Fibroblast of villous mesenchyme (primary cell): ENCODE measurements at regions not wholly inside any gene's neighbourhood (a gene's known extent, or its start where the extent isn't known, plus 50 kb on each side); places are given as distances from the start of the nearest gene placed in this dataset.

ENCODE experiments used
- DNase-seq: peaks from one replicate; pipeline ENCODE4 v3.0.0-alpha.2; 2010; ENCODE audit warnings: low read depth
- H3K4me3 ChIP-seq: 2 replicates; pipeline ENCODE4 v1.5.1; 2011; ENCODE audit warnings: low read depth, mild to moderate bottlenecking, low read length
- TF ChIP-seq, protein P1 (sequence below): IDR thresholded peaks from 2 replicates; pipeline ENCODE4 v1.5.1; 2012; ENCODE audit warnings: low read depth, mild to moderate bottlenecking, low read length; ENCODE audit not compliant: insufficient read depth

DNA sequence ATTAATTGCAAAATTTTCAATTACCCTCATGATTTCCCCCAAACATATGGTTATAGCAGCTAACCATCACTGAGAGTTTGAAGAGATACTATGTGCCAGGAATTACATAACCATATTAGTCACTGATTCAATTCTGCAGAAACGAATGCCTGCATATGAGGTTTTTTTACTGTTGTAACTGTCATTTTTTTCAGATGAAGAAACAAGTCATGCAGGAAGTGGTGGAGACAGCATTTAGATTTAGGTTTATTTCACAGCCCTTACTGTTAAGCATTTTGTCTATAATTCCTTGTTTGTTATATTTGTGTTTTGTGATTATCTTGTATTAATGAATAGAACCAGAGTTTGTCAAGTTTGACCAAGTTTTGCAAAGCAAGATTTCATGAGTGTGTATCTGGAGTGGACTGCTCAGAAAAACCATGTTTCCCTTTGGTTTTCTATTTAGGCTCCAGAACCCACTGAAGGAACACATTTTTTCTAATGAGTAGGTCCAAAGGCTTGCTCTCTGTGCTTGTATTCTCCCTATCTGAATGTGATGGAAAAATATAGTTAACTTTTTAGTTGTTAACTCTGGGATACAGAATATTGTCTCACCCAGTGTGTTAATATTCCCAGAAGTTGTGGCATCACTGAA is 308.5 kb upstream of the ADAMTS5 start:
- TF ChIP-seq, protein P1, sequence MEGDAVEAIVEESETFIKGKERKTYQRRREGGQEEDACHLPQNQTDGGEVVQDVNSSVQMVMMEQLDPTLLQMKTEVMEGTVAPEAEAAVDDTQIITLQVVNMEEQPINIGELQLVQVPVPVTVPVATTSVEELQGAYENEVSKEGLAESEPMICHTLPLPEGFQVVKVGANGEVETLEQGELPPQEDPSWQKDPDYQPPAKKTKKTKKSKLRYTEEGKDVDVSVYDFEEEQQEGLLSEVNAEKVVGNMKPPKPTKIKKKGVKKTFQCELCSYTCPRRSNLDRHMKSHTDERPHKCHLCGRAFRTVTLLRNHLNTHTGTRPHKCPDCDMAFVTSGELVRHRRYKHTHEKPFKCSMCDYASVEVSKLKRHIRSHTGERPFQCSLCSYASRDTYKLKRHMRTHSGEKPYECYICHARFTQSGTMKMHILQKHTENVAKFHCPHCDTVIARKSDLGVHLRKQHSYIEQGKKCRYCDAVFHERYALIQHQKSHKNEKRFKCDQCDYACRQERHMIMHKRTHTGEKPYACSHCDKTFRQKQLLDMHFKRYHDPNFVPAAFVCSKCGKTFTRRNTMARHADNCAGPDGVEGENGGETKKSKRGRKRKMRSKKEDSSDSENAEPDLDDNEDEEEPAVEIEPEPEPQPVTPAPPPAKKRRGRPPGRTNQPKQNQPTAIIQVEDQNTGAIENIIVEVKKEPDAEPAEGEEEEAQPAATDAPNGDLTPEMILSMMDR = no peak
- H3K4me3 ChIP-seq = no peak overlapping the region
- DNase-seq = peak; percentile 86

DNA sequence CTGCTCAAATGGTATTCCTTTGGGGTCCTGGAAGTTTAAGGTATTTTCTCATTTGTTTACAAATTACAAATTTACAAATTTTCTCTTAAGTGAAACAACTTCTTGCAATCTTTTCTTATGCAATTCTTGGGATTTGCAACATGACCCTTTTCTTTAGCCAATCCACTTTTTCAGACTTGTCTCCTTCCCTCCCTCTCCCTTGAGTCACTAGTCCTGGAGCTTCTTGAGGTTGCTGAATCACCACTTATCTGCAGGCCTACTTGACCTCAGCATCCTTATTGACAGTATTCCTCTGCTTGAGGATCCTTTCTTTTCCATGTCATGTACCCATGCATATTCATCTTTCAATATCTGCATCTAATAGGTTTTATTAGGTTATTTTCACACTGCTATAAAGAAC is 302.8 kb upstream of the ADAMTS5 start:
- no peak overlapping the region for H3K4me3 ChIP-seq
- peak; percentile 93 for DNase-seq
- TF ChIP-seq, protein P1 = no peak

- DNase-seq = peak; percentile 60
- no peak overlapping the region for H3K4me3 ChIP-seq
- TF ChIP-seq, protein P1 = no peak
Observed at GRCh38 chr21:27268290-27268689, 301.4 kb upstream of the ADAMTS5 start.

DNA sequence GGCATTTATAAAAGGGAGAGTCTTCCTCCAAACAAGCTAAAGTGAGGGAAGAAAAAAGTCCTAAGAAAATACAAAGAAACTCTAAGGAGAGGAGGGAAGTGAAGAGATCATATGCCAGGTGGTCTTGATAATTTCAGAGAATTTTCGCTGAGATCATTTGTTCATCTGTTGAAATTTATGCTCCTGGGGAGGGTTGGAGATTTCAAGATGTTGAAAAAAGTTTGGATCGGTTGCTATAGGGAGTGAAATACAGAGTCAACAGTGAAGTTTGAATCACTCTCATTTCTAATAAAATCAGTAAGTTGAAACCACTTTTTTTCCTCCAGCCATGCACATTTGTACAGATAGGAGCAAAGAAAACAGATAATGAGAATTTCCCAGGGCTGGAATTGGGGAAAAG is 299.1 kb upstream of the ADAMTS5 start:
- no peak for DNase-seq
- TF ChIP-seq, protein P1 = no peak
- H3K4me3 ChIP-seq = no peak overlapping the region

GRCh38 chr21:27265492-27265891 is 298.6 kb upstream of the ADAMTS5 start:
- TF ChIP-seq, protein P1 = no peak
- H3K4me3 ChIP-seq = no peak overlapping the region
- DNase-seq = no peak

DNA sequence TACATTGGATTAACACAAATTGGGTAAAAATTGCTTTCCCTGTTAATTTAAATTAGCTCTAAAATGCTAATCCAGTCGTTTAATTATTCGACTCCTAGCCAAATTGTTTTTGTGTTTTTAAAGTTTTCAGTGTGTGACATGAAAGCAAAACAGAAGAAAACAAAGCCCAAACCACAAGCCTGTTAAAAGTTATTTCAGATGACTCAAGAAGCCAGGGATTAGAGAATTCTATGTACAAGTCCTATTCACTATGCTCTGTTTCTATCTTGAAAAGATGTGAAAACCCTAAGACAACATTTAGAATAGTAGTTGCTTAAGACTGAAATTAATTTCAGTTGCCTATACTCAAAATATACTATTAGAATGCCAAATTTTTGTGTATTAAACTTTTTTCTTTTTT is 294.8 kb upstream of the ADAMTS5 start:
- peak; percentile 57 for DNase-seq
- no peak overlapping the region for H3K4me3 ChIP-seq
- TF ChIP-seq, protein P1 = no peak

DNA sequence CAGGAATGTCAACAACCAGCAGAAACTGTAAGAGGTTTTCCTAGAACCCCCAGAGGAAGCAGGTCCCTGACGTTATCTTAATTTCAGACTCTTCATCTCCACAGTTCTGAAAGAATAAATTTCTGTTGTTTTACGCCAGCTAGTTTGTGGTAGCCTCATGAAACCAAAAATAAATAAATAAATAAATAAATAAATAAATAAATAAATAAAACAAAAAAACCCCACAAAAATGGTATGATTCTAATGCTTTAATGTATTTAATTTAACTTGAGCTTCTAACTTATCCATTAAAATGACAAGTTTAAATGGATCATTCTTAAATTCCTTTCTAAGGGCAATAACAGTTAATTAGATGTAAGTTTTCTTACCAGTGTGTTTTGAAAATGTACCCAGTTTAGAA is 293.8 kb upstream of the ADAMTS5 start:
- DNase-seq = no peak
- TF ChIP-seq, protein P1 = no peak
- no peak overlapping the region for H3K4me3 ChIP-seq
